HUDEP-2 (cell line): ENCODE measurements at regions not wholly inside any gene's neighbourhood (a gene's known extent, or its start where the extent isn't known, plus 50 kb on each side); places are given as distances from the start of the nearest gene placed in this dataset.

ENCODE experiments used
- DNase-seq, 76 experiments: peaks; one replicate each; lab custom pipeline; 2025; ENCODE audit not compliant: unreplicated experiment in 76 of 76; lab: John Stamatoyannopoulos, UW

DNA sequence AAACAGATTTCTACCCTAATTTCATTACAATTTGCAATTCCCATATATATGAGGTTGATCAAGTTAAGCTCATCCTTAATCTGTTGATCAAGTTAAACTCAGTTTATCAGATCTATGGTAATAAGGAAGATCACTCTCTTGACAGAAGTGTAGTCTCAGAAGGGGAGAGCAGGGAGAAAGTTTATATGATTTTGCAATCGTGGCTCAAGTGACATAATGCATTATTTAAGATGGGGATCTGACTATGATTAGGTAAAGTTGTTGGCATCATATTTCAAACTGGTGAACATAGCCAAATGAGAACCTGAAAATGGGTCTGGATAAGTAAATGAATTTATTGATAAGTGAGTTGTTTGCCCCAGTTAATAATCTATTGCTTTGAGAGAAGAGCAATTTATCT lies 995.3 kb downstream of the OTOL1 start:
- no peak for DNase-seq

DNA sequence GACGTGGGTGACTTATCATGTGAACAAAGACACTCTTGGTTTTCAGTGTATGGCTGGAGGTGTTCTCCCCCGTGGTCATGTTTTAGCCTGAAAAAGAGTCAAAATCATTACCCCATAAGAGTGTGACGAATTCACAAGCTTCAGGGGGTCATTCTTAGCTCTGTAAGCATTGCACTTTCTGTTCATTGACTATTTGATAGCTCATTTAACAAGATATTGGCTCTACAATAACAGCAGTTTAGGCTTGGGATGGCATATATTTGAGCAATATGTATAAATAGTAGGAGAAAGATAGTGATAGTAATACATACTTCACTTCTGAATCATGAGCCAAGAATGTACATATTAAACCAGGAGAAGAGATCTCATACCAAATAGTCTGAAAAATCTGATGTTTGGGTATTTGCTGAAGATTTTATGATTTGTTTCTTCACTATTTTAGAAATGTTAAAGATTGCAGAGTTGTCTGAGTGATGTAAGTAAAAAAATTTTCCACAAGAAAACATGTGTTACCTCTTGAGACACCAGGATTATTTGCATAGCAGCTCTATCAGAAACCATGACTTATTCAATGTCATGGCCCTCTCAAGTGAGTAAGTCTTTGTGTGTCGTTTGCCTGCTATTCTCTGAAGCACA lies 996.0 kb downstream of the OTOL1 start:
- no peak for DNase-seq

DNA sequence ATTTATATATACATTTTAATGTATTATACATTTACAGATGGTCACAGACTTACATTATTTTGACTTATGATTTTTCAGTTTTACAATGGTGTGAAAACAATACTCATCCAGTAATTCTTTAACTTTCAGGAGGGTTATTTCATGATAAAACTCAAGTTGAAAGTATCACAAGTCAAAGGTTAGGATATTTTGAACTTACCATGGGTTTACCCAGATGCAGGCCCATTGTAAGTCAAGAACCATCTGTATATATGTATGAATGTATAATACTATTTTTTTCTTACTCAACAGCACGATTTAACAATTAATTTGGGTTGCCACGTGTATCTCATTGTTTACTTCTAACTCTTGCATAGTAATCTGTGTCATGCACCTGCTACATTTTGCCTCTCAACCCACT lies 1002.0 kb downstream of the OTOL1 start:
- no peak for DNase-seq

DNA sequence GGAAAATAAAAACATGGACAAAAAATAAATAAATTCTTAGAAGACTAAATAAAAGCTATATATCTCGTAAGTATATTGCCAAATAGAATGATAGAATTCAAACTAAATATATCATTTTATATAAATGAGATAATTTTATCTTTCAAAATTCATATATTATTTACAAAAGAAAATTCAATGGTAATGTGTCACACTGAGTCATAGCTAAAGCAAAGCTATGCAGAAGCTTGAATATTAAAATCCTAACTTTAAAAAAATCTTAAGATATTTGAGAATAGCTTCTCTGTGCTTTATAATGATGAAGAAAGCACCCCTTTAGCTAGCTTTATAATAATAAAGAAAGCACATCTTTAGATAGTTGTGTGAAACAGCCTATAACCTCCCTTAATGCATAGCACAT lies 1010.8 kb downstream of the OTOL1 start:
- no peak for DNase-seq

DNA sequence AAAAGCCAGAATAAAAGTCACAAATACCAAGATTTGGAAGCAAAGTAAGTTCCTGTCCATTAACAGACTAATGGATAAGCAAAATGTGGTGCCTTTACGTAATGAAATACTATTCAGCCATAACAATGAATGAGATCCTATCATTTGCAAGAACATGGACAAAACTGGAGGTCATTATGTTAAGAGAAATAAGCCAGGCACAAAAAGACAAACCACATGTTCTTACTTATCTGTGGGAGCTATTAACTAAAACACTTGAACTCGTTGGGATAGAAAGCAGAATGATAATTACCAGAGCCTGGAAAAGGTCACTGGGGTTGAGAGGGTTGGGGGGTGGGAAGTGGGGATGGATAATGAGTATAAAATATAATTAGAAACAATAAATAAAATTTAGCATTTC lies 1015.9 kb downstream of the OTOL1 start:
- no peak for DNase-seq

DNA sequence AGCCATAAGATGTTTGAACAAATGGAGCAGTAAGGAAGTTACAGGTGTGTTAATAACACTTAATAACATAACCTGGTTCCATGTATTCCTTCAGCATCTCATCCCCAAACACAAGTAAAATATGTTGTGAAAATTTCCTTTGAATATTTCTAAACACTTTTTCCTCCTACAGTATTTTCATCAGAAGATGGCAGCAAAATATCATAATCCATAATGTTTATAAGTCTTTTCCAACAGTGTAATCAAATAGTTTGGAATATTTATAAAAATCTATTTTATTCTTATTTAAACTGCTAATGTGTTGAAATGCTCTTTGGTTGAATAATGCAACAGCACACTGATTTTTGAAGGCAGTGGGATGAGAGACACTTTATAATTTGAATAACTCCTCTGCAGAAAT lies 1020.5 kb downstream of the OTOL1 start:
- DNase-seq, result no peak

DNA sequence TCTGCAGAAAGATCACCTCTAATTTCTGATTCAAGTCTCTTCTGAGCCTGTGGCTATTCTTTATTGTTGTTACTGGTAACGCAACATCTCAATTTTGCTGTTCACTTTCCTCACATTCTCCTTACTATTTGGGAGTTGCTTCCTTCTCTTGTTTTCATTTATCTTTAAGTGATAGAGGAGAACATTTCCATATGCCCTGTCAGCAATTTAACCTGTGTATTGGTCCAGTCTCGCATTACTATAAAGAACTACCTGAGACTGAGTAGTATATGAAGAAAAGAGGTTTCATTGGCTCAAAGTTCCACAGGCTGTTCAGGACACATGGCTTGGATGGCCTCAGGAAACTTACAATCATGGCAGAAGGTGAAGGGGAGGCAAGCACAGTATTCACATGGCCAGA lies 1025.1 kb downstream of the OTOL1 start:
- DNase-seq, result no peak

DNA sequence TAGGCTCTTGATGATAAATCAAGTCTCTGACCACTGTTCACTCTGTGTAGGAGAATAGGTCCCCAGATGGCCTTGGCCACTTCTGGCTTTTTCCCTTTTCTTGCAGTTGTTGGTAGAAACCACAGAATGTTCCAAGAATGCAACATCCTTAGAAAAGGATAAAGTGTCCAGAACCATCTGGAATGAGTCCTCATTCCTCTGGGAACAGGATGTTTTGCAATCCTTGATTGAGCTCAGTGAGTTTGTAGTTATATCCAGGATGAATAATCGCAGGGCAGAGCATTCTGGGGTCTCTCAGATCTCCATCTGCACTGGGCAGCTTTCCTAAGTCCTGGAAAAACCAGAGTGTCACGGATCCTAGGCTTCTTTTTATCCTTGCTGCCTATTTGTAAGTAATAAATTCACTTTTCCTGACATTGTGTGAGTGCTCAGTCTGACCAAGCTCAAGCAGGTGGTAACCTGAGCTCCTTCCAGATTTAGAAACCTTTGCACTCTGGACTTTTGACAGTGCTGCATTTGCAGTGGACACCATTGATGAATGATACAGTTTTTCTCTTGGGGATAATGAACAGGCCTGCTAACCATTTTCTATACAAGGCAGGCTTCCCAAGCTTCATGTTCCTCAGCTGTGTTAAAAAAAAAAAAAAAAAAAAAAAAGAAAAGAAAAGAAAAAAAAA lies 1028.6 kb downstream of the OTOL1 start:
- DNase-seq, result no peak

DNA sequence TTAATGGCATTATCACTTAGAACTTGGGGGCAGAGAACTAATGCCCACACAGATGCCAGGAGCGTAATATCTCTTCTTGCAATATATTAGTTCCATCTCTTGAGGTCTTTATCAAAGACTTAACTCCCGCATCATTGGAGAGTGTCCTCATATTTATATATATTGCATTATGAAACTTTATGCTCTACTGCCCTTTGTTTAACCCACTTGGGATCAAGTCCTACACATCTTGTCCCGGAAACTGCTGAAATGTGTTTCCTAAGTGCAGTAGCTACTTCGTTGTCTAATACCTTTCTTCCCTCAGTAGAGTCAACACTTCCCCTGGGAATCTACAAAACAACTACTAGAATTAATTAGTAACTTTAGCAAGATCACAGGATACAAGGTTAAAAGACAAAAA lies 1029.2 kb downstream of the OTOL1 start:
- no peak for DNase-seq

DNA sequence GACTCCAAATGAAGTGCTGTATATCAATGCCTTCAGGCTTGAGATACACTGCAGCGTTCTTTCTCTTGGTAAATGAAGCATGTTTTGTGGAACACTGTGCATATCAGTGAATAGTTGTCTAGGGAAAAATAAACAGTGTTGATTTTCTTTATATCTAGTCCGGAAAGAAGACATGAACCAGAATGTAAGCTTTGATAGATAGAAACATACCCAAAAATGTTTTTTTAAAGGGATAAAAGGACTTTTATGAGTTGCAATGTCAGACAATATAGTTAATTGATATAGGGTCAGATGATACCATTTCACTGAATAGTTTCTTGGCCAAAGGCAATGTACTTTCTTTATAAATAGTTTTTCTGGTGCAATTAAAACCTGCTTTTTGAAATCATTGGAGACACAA lies 1037.8 kb downstream of the OTOL1 start:
- no peak for DNase-seq

DNA sequence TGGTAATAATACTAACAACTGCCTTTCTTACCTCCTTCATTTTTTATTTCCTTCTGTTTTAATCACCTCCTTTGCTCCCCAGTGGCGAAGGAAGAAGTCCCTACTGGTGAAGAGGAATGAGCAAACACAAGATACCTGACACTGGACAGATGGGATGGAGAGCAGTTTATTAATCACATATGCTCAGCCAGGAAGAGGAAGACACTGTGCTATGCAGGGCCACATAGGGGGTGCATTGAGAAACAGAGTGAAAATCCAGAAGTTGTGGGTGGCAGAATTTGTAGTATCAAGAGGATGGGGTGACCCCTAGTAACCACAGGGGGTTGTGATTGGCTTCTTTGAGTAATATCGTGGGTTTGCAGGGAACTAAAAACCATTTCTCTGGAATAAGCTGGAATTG lies 1041.9 kb downstream of the OTOL1 start:
- no peak for DNase-seq

DNA sequence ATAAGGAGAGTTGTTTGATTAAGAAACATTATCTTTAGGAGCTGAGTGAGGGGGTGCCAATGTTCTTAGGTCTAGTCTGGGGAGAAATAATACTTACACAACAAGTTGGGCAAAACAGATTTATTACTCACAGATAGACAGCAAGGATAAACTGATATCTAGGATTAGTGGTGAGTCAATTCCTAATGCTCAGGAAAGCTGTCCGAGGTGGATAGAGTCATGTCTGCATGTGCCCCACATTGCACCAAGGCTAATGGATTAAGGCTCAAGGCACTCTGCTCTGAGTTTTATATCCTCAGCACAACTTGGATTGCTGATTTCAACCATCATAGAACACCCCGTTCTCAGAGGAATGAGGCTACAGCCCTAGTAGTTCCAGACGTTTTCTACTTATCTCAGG lies 1042.3 kb downstream of the OTOL1 start:
- no peak for DNase-seq

DNA sequence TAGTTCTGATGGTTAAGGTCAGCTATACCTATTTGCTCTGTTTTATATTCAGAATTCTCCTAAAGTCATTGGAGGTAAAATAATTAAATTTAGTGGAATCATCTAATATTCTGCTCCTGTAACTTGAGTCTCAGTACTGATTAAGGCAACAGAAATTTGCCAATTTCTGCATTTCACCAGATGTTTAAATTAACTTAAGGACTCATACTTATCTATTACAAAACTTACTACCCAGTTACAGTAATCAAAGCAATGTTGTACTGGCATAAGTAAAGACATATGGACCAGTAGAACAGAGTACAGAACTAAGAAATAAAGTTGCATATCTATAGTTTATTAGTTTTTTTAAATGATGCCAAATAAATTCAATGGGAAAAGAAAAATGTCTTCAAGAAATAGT lies 1043.8 kb downstream of the OTOL1 start:
- no peak for DNase-seq

DNA sequence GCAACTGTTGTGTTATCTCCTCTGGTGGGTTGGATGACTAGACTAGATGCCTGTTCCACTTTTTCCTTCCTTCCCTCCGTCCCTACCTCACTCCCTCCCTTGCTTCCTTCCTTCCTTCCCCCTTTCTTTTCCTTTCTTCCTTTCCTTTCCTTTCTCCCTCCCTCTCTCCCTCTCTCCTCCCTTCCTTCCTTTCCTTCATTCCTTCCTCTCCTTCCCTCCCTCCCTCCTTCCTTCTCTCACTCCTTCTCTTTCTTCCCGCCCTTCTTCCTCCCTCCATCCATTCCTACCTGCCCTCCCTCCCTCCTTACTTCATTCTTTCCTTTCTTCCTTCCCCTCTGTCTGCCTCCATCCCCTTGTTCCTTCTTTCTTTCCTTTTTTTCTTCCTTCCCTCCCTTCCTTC lies 1045.3 kb downstream of the OTOL1 start:
- DNase-seq, result no peak

DNA sequence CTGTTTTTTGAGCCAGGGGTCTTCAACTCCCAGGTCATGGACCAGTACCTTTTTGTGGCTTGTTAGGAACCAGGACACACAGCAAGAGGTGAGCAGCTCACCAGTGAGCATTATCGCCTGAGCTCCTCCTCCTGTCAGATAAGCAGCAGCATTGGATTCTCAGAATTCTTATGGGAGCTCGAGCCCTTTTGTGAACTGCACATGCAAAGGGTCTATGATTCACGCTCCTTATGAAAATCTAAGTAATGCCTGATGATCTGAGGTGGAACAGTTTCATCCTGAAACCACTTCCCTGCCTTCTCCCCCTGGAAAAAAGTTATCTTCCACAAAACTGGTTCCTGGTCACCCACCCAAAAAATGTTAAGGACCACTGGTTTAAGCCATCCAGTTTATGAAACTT lies 1047.6 kb downstream of the OTOL1 start:
- DNase-seq, result no peak

DNA sequence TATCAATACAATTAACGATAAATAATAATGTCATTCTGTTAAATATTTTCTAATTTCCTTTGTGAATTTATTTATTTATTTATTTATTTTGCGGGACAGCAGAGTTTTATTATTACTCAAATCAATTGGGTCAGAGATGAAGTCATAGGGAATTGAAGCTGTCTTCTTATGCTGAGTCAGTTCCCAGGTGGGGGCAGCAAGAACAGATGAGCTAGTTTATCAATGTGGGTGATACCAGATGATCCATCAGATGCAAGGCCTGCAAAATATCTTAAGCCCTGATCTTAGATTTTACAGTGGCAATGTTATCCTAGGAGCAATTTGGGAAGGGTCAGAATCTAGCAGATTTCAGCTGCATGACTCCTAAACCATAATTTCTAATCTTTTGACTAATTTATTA lies 1050.3 kb downstream of the OTOL1 start:
- DNase-seq, result no peak

DNA sequence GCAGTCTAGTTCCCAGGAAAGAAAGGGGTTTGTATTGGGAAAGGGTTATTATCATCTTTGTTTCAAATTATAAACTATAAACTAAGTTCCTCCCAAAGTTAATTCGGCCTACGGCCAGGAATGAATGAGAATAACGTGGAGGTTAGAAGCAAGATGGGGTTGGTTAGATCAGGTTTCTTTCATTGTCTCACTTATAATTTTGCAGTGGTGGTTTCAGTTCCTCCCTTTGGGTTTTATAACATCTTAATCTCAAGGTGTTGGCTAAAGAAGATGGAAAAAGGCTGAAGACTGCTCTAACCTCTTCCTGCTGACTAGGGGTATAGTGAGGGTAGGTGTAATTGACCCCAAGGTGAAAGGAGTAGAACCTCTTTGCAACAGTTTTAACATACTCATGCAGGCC lies 1050.7 kb downstream of the OTOL1 start:
- no peak for DNase-seq

DNA sequence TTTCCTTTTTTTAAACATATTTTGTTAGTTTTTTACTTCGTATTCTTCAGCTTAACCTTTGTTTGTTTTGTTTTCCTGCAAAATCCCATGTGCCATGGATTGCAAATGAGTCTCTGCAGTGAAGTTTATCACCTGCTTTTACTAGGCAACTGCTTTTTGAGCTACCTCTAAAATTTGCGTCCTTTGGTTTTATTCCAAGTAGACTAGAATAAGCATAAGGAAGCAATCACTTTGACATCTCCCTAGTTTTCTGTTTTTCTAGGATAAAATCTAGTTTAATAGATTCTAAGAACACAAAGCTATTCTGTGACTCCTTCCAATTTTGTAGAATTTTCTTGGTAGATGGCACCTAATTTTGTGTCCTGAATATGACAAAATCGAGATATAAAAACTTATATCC lies 1059.2 kb downstream of the OTOL1 start:
- DNase-seq, result no peak

DNA sequence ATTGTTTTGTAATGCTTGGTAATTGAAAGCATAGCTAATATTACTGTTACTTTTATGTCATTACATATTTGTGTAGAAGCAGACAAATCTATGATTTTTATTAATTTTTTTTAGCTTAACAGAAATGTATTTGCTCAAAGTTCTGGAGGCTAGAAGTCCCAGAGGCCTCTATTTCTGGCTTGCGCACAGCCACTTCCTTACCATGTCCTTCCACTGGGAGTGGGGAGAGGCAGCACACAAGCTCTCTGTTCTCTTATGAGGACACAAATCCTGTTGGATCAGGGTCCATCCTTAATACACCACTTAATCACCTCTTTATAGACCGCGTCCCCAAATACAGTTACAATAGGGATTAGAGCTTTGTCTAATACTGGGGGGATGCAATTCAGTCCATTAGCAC lies 1061.4 kb downstream of the OTOL1 start:
- DNase-seq, result no peak

DNA sequence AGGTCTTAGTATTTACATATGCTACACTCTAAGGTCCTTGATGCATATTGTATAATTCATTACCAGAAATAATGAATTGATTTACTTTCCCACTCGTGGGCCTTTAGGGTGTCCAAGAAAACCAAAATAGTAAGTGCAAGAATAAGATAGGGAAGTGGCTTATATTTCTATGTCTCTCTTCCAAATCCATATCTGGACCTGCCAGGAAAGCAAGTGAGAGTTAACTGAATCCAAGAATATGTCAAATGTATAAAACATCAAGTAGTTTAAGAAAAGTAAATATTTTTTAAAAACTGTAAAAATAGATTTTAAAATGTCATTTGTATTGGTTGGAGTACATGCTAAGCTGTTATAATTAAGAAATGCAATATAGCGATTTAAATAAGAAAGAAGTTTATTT lies 1072.1 kb downstream of the OTOL1 start:
- DNase-seq, result no peak

DNA sequence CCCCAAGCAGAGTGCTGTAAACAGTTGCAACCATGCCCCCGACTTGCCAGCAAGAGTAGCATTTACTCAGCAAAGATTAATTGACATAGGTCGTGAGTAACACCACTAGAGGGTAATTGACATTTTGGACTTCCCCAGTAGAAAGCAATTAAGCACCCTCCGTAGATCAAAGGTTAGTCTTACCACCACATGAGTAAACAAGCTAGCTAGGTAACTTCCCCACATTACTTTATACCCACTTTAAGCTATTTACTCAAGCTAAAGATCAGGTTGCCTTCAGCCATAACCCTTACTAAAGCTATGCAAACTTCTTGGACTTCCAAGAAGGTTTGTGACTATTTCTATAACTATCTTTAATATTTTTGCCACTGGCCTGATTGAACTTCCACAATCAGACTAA lies 1072.7 kb downstream of the OTOL1 start:
- no peak for DNase-seq

DNA sequence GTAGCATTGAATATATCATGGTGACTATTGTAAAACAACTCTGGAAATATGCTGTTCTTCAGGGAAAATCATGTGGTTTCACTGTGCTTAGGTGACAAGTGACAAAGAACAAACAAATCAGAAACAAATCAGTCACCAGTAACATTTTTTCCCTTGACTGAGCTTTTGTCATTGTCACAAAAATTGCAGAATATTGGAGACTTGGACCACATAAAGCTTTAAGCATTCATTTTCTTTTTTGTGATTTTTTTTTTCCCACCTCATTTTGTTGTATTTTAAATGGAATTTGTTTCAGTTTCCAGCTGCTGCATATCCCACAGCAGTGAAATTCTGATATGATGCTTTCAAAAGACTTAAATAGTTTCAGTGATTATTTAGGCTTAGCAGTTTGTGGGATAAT lies 1088.4 kb downstream of the OTOL1 start:
- no peak for DNase-seq

DNA sequence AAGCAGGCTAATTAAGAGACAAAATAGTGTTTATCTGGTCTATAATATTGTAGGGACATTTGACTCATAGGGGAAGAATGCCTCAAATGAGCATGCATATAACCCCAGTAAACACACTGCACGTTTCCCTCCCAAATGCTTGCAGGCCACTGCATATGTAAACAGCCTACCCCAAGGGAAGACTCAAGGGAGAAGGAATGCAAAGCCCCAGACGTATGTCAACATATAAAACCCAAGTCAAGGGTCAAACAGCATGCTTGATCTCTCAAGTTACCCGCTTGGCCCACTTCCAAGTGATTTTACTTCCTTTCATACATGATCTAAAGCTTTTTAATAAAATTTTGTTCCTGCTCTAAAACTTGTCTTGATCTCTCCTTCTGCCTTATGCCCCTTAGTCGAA lies 1090.0 kb downstream of the OTOL1 start:
- no peak for DNase-seq
